Transverse colon (tissue), 4 donors: ENCODE measurements at regions not wholly inside any gene's neighbourhood (a gene's known extent, or its start where the extent isn't known, plus 50 kb on each side); places are given as distances from the start of the nearest gene placed in this dataset.

Source experiments
- DNase-seq: peaks from one replicate; pipeline ENCODE4 v3.0.0-alpha.2; 2019
- H3K27ac ChIP-seq, 4 donors: fragments of 200-600 bp; sonication (generic); 2 replicates each; pipeline ENCODE4 v1.5.1; 2016 to 2018; ENCODE audit warnings: inconsistent platforms in 4 of 4
- H3K27me3 ChIP-seq: fragments of 200-600 bp; sonication (generic); 2 replicates; pipeline ENCODE4 v1.5.1; 2017; ENCODE audit warnings: inconsistent platforms
- H3K36me3 ChIP-seq, 4 donors: fragments of 200-600 bp; sonication (generic); 2 replicates each; pipeline ENCODE4 v1.5.1; 2017 to 2019; ENCODE audit warnings: inconsistent platforms in 4 of 4
- H3K4me1 ChIP-seq, 4 donors: fragments of 200-600 bp; sonication (generic); 2 replicates each; pipeline ENCODE4 v1.5.1; 2017 to 2020; ENCODE audit warnings: inconsistent platforms in 4 of 4
- H3K4me3 ChIP-seq, 4 donors: fragments of 200-600 bp; sonication (generic); 1 replicate in 1 of 4; 2 replicates in 3 of 4; pipeline versions ENCODE4 v1.5.1 to v1.6.1; 2017 to 2019; ENCODE audit warnings: inconsistent platforms in 4 of 4
- H3K9me3 ChIP-seq, 2 donors: fragments of 200-600 bp; sonication (generic); 2 replicates each; pipeline ENCODE4 v1.5.1; 2017 to 2019; ENCODE audit warnings: inconsistent platforms in 2 of 2
- EP300 ChIP-seq: sonication (generic); formaldehyde crosslinking; IDR thresholded peaks from one replicate; pipeline ENCODE4 v1.6.1; 2017; ENCODE audit warnings: antibody characterized with exemption, low read depth
- POLR2A ChIP-seq: fragments of 450-650 bp; IDR thresholded peaks from one replicate; pipeline ENCODE4 v1.6.1; 2016; ENCODE audit warnings: antibody characterized with exemption, mild to moderate bottlenecking, moderate library complexity
- POLR2AphosphoS5 ChIP-seq, 3 donors: sonication (generic); formaldehyde crosslinking; IDR thresholded peaks; one replicate each; pipeline ENCODE4 v1.6.1; 2016; ENCODE audit warnings: antibody characterized with exemption in 3 of 3
- WGBS, 2 donors: methylation state at CpG; one replicate each; pipeline ENCODE4 v1.1.5; 2018; ENCODE audit warnings: low coverage in 1 of 2; 5-methylcytosine and 5-hydroxymethylcytosine counted together
- in situ Hi-C, 4 donors: fragments of 200-750 bp; cut with MboI; loops; one replicate each; pipeline versions ENCODE4 v1.15.0 to v1.15.1; 2017; ENCODE audit warnings: low sequenced_read_pairs in 3 of 4, low pct_ligation_motif_present in 1 of 4, low pct_unique_long_range_greater_than_20kb in 1 of 4
- intact Hi-C: fragments of 100-400 bp; cut with DNase I; formaldehyde crosslinking; loops from one replicate; pipeline ENCODE4 v1.15.1; 2023; ENCODE audit warnings: low total_unique reads
- TF ChIP-seq, protein P1 (sequence below), 5 experiments: fragments of 200-600 bp in 3 of 5; fragments of 450-650 bp in 2 of 5; sonication (generic) in 3 of 5; IDR thresholded peaks; 1 replicate in 2 of 5; 2 replicates in 3 of 5; pipeline ENCODE4 v1.5.1; 2016 to 2017; ENCODE audit warnings: antibody characterized with exemption in 5 of 5, inconsistent platforms in 3 of 5, mild to moderate bottlenecking in 2 of 5, moderate library complexity in 1 of 5

DNA sequence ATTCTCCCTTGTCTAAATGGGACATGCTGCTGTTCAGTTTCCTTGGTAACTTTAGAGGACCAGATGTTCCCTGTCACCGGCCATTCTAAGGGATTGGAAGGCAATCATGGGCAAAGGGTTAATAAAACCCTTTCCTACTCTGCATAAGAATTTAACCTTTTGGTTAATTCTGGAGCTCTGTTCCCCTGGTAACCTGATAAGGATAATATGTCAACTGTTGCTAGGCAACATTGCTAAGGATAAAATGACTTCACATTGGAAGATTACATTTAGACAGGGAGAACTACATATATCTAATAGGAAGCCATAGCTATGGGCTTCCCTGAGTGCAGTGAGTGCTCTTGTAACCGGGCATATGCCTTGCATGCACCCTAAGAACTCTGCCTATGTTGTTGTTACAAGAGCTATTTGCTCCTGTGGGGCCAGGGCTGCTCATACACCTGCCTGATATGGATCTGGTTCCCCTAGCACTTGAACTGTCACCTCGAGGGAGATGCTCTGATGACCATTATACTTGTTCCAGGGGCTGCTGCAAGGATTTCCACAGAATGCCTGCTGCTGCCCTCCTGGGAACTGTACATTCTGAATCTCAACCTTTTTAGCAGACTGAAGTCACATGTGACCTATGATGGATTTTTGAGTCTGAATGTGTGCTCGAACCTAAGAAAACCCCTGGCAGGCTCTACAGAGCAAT is 326.3 kb upstream of the PDZRN3 start:
- Histone ChIP-seq H3K4me1 (no peaks in the 10 kb centered on the region), H3K4me3 (no peak overlapping the region), H3K9me3 (no peaks in the 10 kb centered on the region), H3K27me3 (no peaks in the 10 kb centered on the region), H3K36me3 (no peaks in the 10 kb centered on the region), H3K27ac (no peak overlapping the region)
- in situ Hi-C loops (no loop called here), intact Hi-C loops (no loop called here)
- DNase-seq: no peak
- no peak for TF ChIP-seq POLR2AphosphoS5 (IDR thresholded peaks at IDR 0.05)
- no peak for TF ChIP-seq POLR2A
- TF ChIP-seq EP300: no peak
- TF ChIP-seq, protein P1, sequence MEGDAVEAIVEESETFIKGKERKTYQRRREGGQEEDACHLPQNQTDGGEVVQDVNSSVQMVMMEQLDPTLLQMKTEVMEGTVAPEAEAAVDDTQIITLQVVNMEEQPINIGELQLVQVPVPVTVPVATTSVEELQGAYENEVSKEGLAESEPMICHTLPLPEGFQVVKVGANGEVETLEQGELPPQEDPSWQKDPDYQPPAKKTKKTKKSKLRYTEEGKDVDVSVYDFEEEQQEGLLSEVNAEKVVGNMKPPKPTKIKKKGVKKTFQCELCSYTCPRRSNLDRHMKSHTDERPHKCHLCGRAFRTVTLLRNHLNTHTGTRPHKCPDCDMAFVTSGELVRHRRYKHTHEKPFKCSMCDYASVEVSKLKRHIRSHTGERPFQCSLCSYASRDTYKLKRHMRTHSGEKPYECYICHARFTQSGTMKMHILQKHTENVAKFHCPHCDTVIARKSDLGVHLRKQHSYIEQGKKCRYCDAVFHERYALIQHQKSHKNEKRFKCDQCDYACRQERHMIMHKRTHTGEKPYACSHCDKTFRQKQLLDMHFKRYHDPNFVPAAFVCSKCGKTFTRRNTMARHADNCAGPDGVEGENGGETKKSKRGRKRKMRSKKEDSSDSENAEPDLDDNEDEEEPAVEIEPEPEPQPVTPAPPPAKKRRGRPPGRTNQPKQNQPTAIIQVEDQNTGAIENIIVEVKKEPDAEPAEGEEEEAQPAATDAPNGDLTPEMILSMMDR (IDR thresholded peaks at IDR 0.05): no peak
- WGBS, 2 donors: 71 to 83% methylated on average over 2 to 4 of the region's 4 CpGs

DNA sequence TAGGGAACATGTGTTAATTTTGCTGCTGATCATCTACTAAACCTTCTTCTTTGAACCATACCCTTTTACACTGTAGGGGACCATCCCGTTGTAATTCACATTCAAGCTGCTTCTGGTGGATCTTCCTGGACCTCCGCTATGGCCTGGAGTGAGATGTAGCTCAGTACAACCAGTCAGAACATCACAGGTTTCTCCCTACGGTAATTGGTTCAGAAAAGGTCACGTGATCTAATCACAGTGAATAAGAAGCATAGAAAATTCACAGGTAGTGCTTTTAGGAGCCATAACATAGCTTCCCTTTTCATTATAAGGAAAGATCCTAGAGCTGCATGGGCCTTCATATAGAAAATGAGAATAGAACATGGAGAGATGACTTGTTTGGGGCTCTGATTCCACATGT is 320.8 kb upstream of the PDZRN3 start:
- intact Hi-C loops: no loop called here
- TF ChIP-seq, protein P1 (IDR thresholded peaks at IDR 0.05): no peak
- TF ChIP-seq POLR2A (no peak), EP300 (no peak), POLR2AphosphoS5 (IDR thresholded peaks at IDR 0.05) (no peak)
- H3K4me3 ChIP-seq: no peak overlapping the region
- no peaks in the 10 kb centered on the region for H3K27me3 ChIP-seq
- no peak for DNase-seq
- no peak overlapping the region for H3K27ac ChIP-seq
- in situ Hi-C loops: no loop called here
- no peaks in the 10 kb centered on the region for H3K9me3 ChIP-seq
- H3K4me1 ChIP-seq: no peaks in the 10 kb centered on the region
- H3K36me3 ChIP-seq: no peaks in the 10 kb centered on the region
- WGBS, 2 donors: 88 to 100% methylated on average over 1 to 4 of the region's 4 CpGs

DNA sequence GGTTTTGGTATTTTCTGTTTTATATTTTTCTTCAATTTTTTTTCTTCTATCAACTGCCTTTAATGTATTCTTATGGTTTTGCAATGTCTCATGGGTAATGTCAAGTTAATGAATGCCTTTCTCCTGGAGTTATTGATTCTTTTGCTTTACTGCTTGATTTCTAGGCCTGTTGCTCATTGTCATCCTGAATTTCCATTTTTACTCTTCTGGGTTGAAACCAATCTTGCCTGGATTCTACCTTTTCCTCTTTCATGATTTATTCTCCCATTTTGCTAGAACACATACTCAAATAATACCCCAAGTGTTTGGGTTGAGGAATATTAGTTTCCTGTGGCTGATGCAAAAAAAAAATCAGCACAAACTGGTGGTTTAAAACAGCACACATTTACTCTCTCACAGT is 315.2 kb upstream of the PDZRN3 start:
- H3K9me3 ChIP-seq: no peaks in the 10 kb centered on the region
- H3K4me3 ChIP-seq: no peak overlapping the region
- TF ChIP-seq POLR2A: no peak
- TF ChIP-seq, protein P1 (IDR thresholded peaks at IDR 0.05): no peak
- TF ChIP-seq EP300: no peak
- H3K27ac ChIP-seq: no peak overlapping the region
- H3K4me1 ChIP-seq: no peaks in the 10 kb centered on the region
- no peaks in the 10 kb centered on the region for H3K27me3 ChIP-seq
- no peak for DNase-seq
- H3K36me3 ChIP-seq: no peaks in the 10 kb centered on the region
- in situ Hi-C loops (no loop called here), intact Hi-C loops (no loop called here)

DNA sequence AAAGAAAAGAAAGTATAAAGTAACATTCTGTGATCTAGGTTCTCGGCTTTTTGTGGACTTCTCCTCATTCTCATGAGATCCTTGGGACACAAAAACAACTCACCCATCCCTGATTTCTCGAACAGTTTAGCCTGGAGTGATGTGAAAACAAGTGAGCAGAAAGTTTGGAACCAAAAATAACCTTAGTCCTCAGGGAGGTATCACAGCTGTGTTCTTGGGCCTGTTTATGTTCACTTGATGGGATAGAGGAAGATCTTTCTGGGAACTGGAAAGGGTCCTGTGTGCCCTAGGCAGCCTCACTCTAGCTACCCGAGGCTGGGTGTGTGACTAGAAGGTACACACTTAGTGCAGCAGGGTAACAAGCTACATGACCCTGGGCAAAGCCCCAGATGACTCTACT is 308.8 kb upstream of the PDZRN3 start:
- Histone ChIP-seq H3K9me3 (no peaks in the 10 kb centered on the region), H3K4me3 (no peak overlapping the region), H3K27me3 (no peaks in the 10 kb centered on the region), H3K27ac (no peak overlapping the region), H3K36me3 (no peaks in the 10 kb centered on the region), H3K4me1 (no peaks in the 10 kb centered on the region)
- TF ChIP-seq POLR2AphosphoS5 (IDR thresholded peaks at IDR 0.05) (no peak), EP300 (no peak), POLR2A (no peak)
- TF ChIP-seq, protein P1 (IDR thresholded peaks at IDR 0.05): no peak
- no peak for DNase-seq
- intact Hi-C loops: no loop called here
- in situ Hi-C loops: no loop called here
- WGBS, 2 donors: 58 to 66% methylated on average over 2 to 3 of the region's 3 CpGs
